A549 (cell line): ENCODE measurements at regions not wholly inside any gene's neighbourhood (a gene's known extent, or its start where the extent isn't known, plus 50 kb on each side); places are given as distances from the start of the nearest gene placed in this dataset.
"Not testable (repeated sequence)": the region's sequence is repeated elsewhere in the genome, so short reads cannot be mapped to it uniquely, and the experiment has no call there.

Experiments used
- ATAC-seq, 2 experiments: fragments of 200-7000 bp in 1 of 2; fragments of >200 bp in 1 of 2; cut with Nextera tagmentation in 1 of 2; cut with Tn5 transposase in 1 of 2; 3 replicates each; pipeline versions ENCODE4 v1.8.0 to v1.9.1; 2018 to 2020; ENCODE audit warnings: mild to moderate bottlenecking in 1 of 2, moderate library complexity in 1 of 2
- CTCF ChIA-PET: fragments of 300-600 bp; sonication (Branson Sonifier 250); formaldehyde crosslinking; extraction: SDS; loops from one replicate; lab custom pipeline; 2021; ENCODE audit warnings: antibody characterized with exemption, inconsistent platforms; lab: Yijun Ruan, JAX
- POLR2A ChIA-PET: fragments of 350-600 bp; formaldehyde crosslinking; extraction: SDS; loops from one replicate; lab custom pipeline; 2021; ENCODE audit warnings: antibody characterized with exemption, inconsistent platforms; lab: Yijun Ruan, JAX
- DNase-seq, 2 experiments: peaks; one replicate each; pipeline versions ENCODE4 v3.0.0 to v3.0.0-alpha.2; 2011 to 2016; ENCODE audit warnings: low read depth in 1 of 2, low spot score in 1 of 2
- FAIRE-seq: peaks from 2 replicates; lab custom pipeline; 2011; peaks lifted over from hg19 to GRCh38; lab: Jason Lieb, UNC
- H3K27ac ChIP-seq, 2 experiments: fragments of >200 bp; sonication (Bioruptor Twin); formaldehyde crosslinking; 3 replicates each; pipeline ENCODE4 v1.5.1; 2016 to 2017
- H3K4me1 ChIP-seq: fragments of >200 bp; sonication (Bioruptor Twin); formaldehyde crosslinking; 3 replicates; pipeline ENCODE4 v1.6.1; 2016
- H3K4me2 ChIP-seq: fragments of >200 bp; sonication (Bioruptor Twin); formaldehyde crosslinking; 3 replicates; pipeline ENCODE4 v1.6.1; 2016
- H3K4me3 ChIP-seq: fragments of >200 bp; sonication (Bioruptor Twin); formaldehyde crosslinking; 3 replicates; pipeline ENCODE4 v1.5.1; 2016
- H3K9me3 ChIP-seq: fragments of >200 bp; sonication (Bioruptor Twin); formaldehyde crosslinking; 3 replicates; pipeline ENCODE4 v1.6.1; 2016
- EHMT2 ChIP-seq: fragments of 200-600 bp; sonication (generic); IDR thresholded peaks from 2 replicates; pipeline ENCODE4 v1.6.1; 2016; ENCODE audit warnings: antibody characterized with exemption, low read depth, mild to moderate bottlenecking, moderate library complexity
- EP300 ChIP-seq, 2 experiments: fragments of >200 bp; sonication (Bioruptor Twin); formaldehyde crosslinking; IDR thresholded peaks; 2 replicates in 1 of 2; 3 replicates in 1 of 2; pipeline ENCODE4 v1.6.1; 2016 to 2017
- ESRRA ChIP-seq: fragments of 150-350 bp; IDR thresholded peaks from 2 replicates; pipeline ENCODE4 v1.6.1; 2014; ENCODE audit warnings: mild to moderate bottlenecking, low read length, borderline replicate concordance
- FOSL2 ChIP-seq, 2 experiments: fragments of 450-650 bp in 1 of 2; fragments of >200 bp in 1 of 2; sonication (Bioruptor Twin) in 1 of 2; formaldehyde crosslinking; IDR thresholded peaks; 2 replicates each; pipeline versions ENCODE4 v1.5.0 to v1.6.1; 2016 to 2020; ENCODE audit warnings: mild to moderate bottlenecking in 1 of 2, moderate library complexity in 1 of 2
- HDAC2 ChIP-seq: fragments of 200-600 bp; sonication (generic); IDR thresholded peaks from 2 replicates; pipeline ENCODE4 v1.6.1; 2016
- HOXA7 ChIP-seq: fragments of 250-450 bp; sonication (Bioruptor Pico); IDR thresholded peaks from 2 replicates; pipeline ENCODE4 v1.5.0; 2020; ENCODE audit warnings: mild to moderate bottlenecking, moderate library complexity
- KDM5A ChIP-seq: fragments of 200-600 bp; sonication (generic); IDR thresholded peaks from 2 replicates; pipeline ENCODE4 v1.6.1; 2016; ENCODE audit warnings: antibody characterized with exemption, mild to moderate bottlenecking
- MAFK ChIP-seq: fragments of 450-650 bp; IDR thresholded peaks from 2 replicates; pipeline ENCODE4 v1.6.1; 2014; ENCODE audit not compliant: partially characterized antibody
- PHF8 ChIP-seq: fragments of 200-600 bp; sonication (generic); IDR thresholded peaks from 2 replicates; pipeline ENCODE4 v1.6.1; 2016; ENCODE audit warnings: low read depth, mild to moderate bottlenecking, antibody characterized with exemption, moderate library complexity, borderline replicate concordance
- POLR2A ChIP-seq: IDR thresholded peaks from 2 replicates; pipeline ENCODE4 v1.6.1; 2012; ENCODE audit warnings: mild to moderate bottlenecking, low read length
- POLR2AphosphoS2 ChIP-seq: conservative IDR thresholded peaks from 2 replicates; pipeline ENCODE4 v1.6.1; 2012; ENCODE audit warnings: low read length, improper control_type of control experiment, inconsistent platforms
- RARB ChIP-seq: fragments of 250-450 bp; sonication (Bioruptor Pico); IDR thresholded peaks from 2 replicates; pipeline ENCODE4 v1.8.0; 2021; ENCODE audit warnings: mild to moderate bottlenecking, moderate library complexity
- SMC3 ChIP-seq: fragments of >200 bp; sonication (Bioruptor Twin); formaldehyde crosslinking; IDR thresholded peaks from 3 replicates; pipeline ENCODE4 v1.6.1; 2018; ENCODE audit warnings: inconsistent platforms
- ZFP36 ChIP-seq: fragments of 450-650 bp; IDR thresholded peaks from 2 replicates; pipeline ENCODE4 v1.6.1; 2014; ENCODE audit warnings: borderline replicate concordance; ENCODE audit not compliant: partially characterized antibody
- WGBS: methylation state at CpG from one replicate; pipeline ENCODE4 v1.1.6; 2017; ENCODE audit errors: missing lambda C conversion rate; 5-methylcytosine and 5-hydroxymethylcytosine counted together
- TF ChIP-seq, protein P1 (sequence below): fragments of 200-600 bp; sonication (generic); IDR thresholded peaks from 2 replicates; pipeline ENCODE4 v1.6.1; 2016; ENCODE audit warnings: antibody characterized with exemption, mild to moderate bottlenecking, moderate library complexity
- TF ChIP-seq, protein P2 (sequence below): fragments of >200 bp; sonication (Bioruptor Twin); formaldehyde crosslinking; IDR thresholded peaks from 2 replicates; pipeline ENCODE4 v1.6.1; 2016
- TF ChIP-seq, protein P3 (sequence below): IDR thresholded peaks from 2 replicates; pipeline ENCODE4 v1.6.1; 2012
- TF ChIP-seq, protein P4 (sequence below): fragments of >200 bp; sonication (Bioruptor Twin); formaldehyde crosslinking; IDR thresholded peaks from 3 replicates; pipeline ENCODE4 v1.5.1; 2016
- TF ChIP-seq, protein P5 (sequence below): fragments of 250-450 bp; sonication (Bioruptor Pico); IDR thresholded peaks from 2 replicates; pipeline ENCODE4 v1.5.0; 2021; ENCODE audit warnings: mild to moderate bottlenecking, moderate library complexity, borderline replicate concordance
- TF ChIP-seq, protein P6 (sequence below): fragments of 250-450 bp; sonication (Bioruptor Pico); IDR thresholded peaks from 2 replicates; pipeline ENCODE4 v1.5.0; 2020; ENCODE audit warnings: low read depth, mild to moderate bottlenecking, moderate library complexity

DNA sequence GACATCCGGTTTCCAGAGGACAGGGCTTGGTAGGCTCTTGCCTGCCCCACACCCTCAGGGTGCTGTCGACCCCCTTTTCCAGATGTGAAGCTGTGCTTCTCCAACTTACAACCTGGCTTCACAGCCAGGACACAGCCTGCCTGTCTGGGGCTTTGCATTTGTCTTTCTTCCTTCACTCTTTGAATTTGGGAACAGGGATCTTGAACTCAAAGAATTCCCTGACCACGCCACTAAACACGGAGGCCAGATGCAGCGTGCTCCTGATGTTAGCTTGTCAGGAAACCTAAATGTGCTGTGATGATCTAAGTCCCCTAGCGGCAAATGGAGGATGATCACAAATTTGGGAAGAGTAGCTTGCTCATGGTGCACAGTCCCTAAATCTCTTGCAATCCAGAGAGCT lies 244.8 kb upstream of the RGMA start:
- CTCF ChIA-PET: no interaction called here

DNA sequence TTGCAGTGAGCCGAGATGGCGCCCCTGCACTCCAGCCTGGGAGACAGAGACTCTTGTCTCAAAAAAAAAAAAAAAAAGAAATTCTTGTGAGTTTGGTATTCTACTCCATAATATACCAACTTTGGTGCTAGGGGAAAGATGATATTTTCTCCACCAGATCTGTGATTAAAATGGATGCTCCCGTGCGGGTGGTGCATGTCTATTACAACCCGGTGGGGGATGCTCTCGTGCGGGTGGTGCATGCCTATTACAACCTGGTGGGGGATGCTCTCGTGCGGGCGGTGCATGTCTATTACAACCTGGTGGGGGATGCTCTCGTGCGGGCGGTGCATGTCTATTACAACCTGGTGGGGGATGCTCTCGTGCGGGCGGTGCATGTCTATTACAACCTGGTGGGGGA lies 244.1 kb upstream of the RGMA start:
- CTCF ChIA-PET, H3K27ac ChIP-seq, H3K4me1 ChIP-seq, POLR2A ChIA-PET, H3K4me3 ChIP-seq, H3K4me2 ChIP-seq, ATAC-seq, H3K9me3 ChIP-seq, DNase-seq, FAIRE-seq: not testable (repeated sequence)
- 57% methylated on average over 10 of the region's 16 CpGs for WGBS

More for the DNA sequence above, 244.8 kb upstream of the RGMA start:
- 13% methylated on average over 6 of the region's 6 CpGs for WGBS
- no peak overlapping the region for H3K4me3 ChIP-seq
- no peak overlapping the region for H3K27ac ChIP-seq
- POLR2A ChIA-PET: no interaction called here
- ATAC-seq: peak in 1 of 2 experiments; percentile 26; a peak in 1 of 6 replicates
- TF ChIP-seq MAFK (no peak), EP300 (IDR thresholded peaks at IDR 0.05) (no peak), KDM5A (no peak), HOXA7 (CRISPR knock-in tag) (no peak), FOSL2 (IDR thresholded peaks at IDR 0.05) (no peak), FOSL2 (CRISPR knock-in tag; IDR thresholded peaks at IDR 0.05) (no peak), RARB (no peak), POLR2A (no peak), POLR2AphosphoS2 (no peak), ZFP36 (no peak), ESRRA (no peak), SMC3 (no peak), EHMT2 (no peak), HDAC2 (no peak), PHF8 (no peak)
- TF ChIP-seq, protein P1, sequence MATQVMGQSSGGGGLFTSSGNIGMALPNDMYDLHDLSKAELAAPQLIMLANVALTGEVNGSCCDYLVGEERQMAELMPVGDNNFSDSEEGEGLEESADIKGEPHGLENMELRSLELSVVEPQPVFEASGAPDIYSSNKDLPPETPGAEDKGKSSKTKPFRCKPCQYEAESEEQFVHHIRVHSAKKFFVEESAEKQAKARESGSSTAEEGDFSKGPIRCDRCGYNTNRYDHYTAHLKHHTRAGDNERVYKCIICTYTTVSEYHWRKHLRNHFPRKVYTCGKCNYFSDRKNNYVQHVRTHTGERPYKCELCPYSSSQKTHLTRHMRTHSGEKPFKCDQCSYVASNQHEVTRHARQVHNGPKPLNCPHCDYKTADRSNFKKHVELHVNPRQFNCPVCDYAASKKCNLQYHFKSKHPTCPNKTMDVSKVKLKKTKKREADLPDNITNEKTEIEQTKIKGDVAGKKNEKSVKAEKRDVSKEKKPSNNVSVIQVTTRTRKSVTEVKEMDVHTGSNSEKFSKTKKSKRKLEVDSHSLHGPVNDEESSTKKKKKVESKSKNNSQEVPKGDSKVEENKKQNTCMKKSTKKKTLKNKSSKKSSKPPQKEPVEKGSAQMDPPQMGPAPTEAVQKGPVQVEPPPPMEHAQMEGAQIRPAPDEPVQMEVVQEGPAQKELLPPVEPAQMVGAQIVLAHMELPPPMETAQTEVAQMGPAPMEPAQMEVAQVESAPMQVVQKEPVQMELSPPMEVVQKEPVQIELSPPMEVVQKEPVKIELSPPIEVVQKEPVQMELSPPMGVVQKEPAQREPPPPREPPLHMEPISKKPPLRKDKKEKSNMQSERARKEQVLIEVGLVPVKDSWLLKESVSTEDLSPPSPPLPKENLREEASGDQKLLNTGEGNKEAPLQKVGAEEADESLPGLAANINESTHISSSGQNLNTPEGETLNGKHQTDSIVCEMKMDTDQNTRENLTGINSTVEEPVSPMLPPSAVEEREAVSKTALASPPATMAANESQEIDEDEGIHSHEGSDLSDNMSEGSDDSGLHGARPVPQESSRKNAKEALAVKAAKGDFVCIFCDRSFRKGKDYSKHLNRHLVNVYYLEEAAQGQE: no peak
- TF ChIP-seq, protein P2, sequence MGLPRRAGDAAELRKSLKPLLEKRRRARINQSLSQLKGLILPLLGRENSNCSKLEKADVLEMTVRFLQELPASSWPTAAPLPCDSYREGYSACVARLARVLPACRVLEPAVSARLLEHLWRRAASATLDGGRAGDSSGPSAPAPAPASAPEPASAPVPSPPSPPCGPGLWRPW: no peak
- TF ChIP-seq, protein P3, sequence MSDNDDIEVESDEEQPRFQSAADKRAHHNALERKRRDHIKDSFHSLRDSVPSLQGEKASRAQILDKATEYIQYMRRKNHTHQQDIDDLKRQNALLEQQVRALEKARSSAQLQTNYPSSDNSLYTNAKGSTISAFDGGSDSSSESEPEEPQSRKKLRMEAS: no peak
- TF ChIP-seq, protein P4, sequence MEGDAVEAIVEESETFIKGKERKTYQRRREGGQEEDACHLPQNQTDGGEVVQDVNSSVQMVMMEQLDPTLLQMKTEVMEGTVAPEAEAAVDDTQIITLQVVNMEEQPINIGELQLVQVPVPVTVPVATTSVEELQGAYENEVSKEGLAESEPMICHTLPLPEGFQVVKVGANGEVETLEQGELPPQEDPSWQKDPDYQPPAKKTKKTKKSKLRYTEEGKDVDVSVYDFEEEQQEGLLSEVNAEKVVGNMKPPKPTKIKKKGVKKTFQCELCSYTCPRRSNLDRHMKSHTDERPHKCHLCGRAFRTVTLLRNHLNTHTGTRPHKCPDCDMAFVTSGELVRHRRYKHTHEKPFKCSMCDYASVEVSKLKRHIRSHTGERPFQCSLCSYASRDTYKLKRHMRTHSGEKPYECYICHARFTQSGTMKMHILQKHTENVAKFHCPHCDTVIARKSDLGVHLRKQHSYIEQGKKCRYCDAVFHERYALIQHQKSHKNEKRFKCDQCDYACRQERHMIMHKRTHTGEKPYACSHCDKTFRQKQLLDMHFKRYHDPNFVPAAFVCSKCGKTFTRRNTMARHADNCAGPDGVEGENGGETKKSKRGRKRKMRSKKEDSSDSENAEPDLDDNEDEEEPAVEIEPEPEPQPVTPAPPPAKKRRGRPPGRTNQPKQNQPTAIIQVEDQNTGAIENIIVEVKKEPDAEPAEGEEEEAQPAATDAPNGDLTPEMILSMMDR: no peak
- TF ChIP-seq, protein P5, sequence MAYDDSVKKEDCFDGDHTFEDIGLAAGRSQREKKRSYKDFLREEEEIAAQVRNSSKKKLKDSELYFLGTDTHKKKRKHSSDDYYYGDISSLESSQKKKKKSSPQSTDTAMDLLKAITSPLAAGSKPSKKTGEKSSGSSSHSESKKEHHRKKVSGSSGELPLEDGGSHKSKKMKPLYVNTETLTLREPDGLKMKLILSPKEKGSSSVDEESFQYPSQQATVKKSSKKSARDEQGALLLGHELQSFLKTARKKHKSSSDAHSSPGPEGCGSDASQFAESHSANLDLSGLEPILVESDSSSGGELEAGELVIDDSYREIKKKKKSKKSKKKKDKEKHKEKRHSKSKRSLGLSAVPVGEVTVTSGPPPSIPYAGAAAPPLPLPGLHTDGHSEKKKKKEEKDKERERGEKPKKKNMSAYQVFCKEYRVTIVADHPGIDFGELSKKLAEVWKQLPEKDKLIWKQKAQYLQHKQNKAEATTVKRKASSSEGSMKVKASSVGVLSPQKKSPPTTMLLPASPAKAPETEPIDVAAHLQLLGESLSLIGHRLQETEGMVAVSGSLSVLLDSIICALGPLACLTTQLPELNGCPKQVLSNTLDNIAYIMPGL (CRISPR knock-in tag): no peak
- TF ChIP-seq, protein P6, sequence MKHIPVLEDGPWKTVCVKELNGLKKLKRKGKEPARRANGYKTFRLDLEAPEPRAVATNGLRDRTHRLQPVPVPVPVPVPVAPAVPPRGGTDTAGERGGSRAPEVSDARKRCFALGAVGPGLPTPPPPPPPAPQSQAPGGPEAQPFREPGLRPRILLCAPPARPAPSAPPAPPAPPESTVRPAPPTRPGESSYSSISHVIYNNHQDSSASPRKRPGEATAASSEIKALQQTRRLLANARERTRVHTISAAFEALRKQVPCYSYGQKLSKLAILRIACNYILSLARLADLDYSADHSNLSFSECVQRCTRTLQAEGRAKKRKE (CRISPR knock-in tag): no peak
- H3K4me2 ChIP-seq: no peak overlapping the region
- H3K9me3 ChIP-seq: no peaks in the 10 kb centered on the region; the same call in 2 of the 3 replicates
- FAIRE-seq: no peak
- H3K4me1 ChIP-seq: no peaks in the 10 kb centered on the region
- DNase-seq: no peak
